ENCODE measurements at regions not wholly inside any gene's neighbourhood (a gene's known extent, or its start where the extent isn't known, plus 50 kb on each side); places are given as distances from the start of the nearest gene placed in this dataset.

DNA sequence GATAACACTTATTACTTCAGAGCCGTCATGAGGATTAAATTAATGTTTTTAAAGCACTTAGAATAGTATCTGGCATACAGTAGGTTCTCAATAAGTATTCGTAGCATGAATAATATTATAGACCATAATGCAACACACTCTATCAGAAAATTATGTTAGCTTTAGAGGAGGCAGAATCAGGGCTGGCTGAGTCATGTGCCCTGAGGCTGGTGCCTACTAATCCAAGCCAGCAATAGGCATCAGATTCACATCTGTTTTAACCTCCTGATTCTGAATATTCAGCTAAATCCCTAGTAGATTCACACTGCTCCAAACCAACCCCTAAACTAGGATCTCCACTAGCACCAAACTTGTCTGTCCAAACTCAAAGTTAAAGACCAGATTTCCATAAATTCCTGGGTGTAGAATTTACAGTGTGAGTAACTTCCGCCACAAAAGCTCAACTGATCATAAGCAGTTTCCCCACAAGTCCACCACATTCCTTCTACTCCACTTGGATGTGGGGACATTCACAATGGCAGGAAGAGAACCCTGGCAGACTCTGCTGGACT is 170.0 kb upstream of the DAPK1 start:
- TF ChIP-seq ASH2L (IDR thresholded peaks at IDR 0.05; ENCODE audit: low read length), result no peak
- TF ChIP-seq, protein P1, sequence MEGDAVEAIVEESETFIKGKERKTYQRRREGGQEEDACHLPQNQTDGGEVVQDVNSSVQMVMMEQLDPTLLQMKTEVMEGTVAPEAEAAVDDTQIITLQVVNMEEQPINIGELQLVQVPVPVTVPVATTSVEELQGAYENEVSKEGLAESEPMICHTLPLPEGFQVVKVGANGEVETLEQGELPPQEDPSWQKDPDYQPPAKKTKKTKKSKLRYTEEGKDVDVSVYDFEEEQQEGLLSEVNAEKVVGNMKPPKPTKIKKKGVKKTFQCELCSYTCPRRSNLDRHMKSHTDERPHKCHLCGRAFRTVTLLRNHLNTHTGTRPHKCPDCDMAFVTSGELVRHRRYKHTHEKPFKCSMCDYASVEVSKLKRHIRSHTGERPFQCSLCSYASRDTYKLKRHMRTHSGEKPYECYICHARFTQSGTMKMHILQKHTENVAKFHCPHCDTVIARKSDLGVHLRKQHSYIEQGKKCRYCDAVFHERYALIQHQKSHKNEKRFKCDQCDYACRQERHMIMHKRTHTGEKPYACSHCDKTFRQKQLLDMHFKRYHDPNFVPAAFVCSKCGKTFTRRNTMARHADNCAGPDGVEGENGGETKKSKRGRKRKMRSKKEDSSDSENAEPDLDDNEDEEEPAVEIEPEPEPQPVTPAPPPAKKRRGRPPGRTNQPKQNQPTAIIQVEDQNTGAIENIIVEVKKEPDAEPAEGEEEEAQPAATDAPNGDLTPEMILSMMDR (IDR thresholded peaks at IDR 0.05; ENCODE audit: control extremely low read depth in 1 of 3, insufficient read depth in 1 of 3, low read depth in 1 of 3, low read length in 3 of 3), result no peak
- TF ChIP-seq RAD21 (IDR thresholded peaks at IDR 0.05 in 1 of 2, conservative IDR thresholded peaks at IDR 0.05 in 1 of 2; ENCODE audit: low read depth in 2 of 2, low read length in 2 of 2), result no peak
- TF ChIP-seq POLR2A (IDR thresholded peaks at IDR 0.05; ENCODE audit: control extremely low read depth in 1 of 2, low read depth in 2 of 2, low read length in 2 of 2), result no peak
- no peak for TF ChIP-seq NRF1 (IDR thresholded peaks at IDR 0.05; ENCODE audit: low read depth, low read length)
- TF ChIP-seq CEBPB (IDR thresholded peaks at IDR 0.05; ENCODE audit: low read depth, low read length), result no peak
- no peak for TF ChIP-seq JUN (IDR thresholded peaks at IDR 0.05; ENCODE audit: low read depth, low read length)
